ENCODE measurements at regions not wholly inside any gene's neighbourhood (a gene's known extent, or its start where the extent isn't known, plus 50 kb on each side); places are given as distances from the start of the nearest gene placed in this dataset.

DNA sequence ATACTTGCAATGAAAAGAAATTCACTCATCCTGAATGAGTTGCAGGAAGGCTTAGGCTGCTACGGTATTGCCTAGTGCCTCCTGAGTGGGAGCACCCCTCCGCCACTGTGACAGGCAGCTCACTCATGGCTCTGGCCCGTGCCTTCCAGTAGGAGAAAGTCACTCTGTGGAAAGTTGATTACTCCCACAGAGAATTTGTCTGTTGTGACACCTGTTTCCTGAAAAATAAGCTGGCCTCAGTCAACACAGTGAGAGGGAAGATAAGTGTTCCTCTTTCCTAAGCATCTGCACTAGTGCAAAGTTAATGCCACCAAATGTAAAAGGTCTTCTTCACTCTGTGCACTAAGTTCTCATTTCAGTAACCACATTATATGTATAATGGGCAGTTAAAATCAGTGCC, 158.8 kb upstream of the INHBA start:
- TF ChIP-seq, protein P1, sequence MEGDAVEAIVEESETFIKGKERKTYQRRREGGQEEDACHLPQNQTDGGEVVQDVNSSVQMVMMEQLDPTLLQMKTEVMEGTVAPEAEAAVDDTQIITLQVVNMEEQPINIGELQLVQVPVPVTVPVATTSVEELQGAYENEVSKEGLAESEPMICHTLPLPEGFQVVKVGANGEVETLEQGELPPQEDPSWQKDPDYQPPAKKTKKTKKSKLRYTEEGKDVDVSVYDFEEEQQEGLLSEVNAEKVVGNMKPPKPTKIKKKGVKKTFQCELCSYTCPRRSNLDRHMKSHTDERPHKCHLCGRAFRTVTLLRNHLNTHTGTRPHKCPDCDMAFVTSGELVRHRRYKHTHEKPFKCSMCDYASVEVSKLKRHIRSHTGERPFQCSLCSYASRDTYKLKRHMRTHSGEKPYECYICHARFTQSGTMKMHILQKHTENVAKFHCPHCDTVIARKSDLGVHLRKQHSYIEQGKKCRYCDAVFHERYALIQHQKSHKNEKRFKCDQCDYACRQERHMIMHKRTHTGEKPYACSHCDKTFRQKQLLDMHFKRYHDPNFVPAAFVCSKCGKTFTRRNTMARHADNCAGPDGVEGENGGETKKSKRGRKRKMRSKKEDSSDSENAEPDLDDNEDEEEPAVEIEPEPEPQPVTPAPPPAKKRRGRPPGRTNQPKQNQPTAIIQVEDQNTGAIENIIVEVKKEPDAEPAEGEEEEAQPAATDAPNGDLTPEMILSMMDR (IDR thresholded peaks at IDR 0.05) = no peak
- no peak for TF ChIP-seq POLR2A (IDR thresholded peaks at IDR 0.05)
